ENCODE measurements at regions not wholly inside any gene's neighbourhood (a gene's known extent, or its start where the extent isn't known, plus 50 kb on each side); places are given as distances from the start of the nearest gene placed in this dataset.
"Not testable (repeated sequence)": the region's sequence is repeated elsewhere in the genome, so short reads cannot be mapped to it uniquely, and the experiment has no call there.

GRCh38 chrX:81979806-81980515 lies 778.1 kb downstream of the SH3BGRL start:
- no peak overlapping the region for H3K27ac ChIP-seq
- TF ChIP-seq EZH2 (IDR thresholded peaks at IDR 0.05; ENCODE audit: low read depth), result no peak
- no peak for TF ChIP-seq CTCF (conservative IDR thresholded peaks at IDR 0.05)
- H3F3A ChIP-seq (ENCODE audit: insufficient read depth, low read depth), result no peaks in the 10 kb centered on the region
- ChIA-PET CTCF (no interaction called here), POLR2A (ENCODE audit: unreplicated experiment) (no interaction called here)
- H3K9me2 ChIP-seq (ENCODE audit: insufficient read depth), result no peaks in the 10 kb centered on the region
- no peaks in the 10 kb centered on the region for H3K36me3 ChIP-seq (ENCODE audit: low read depth)
- BruUV-seq (replicated peaks), result no TSS peak
- H2AFZ ChIP-seq, result no peak overlapping the region
- no peaks in the 10 kb centered on the region for H3K27me3 ChIP-seq (ENCODE audit: insufficient read depth, low read depth)
- H4K20me1 ChIP-seq (ENCODE audit: insufficient read depth), result no peaks in the 10 kb centered on the region
- no peaks in the 10 kb centered on the region for H3K4me1 ChIP-seq (replicated peaks; ENCODE audit: insufficient read depth)
- intact Hi-C loops (cut with micrococcal nuclease; ENCODE audit: unreplicated experiment), result no loop called here
- H3K79me2 ChIP-seq (ENCODE audit: low read depth), result no peaks in the 10 kb centered on the region
- DNase-seq, result no peak
- no peaks in the 10 kb centered on the region for H3K9me3 ChIP-seq (ENCODE audit: insufficient read depth, low read depth)
- no peak overlapping the region for H3K4me2 ChIP-seq
- H3K4me3 ChIP-seq, result no peak overlapping the region

DNA sequence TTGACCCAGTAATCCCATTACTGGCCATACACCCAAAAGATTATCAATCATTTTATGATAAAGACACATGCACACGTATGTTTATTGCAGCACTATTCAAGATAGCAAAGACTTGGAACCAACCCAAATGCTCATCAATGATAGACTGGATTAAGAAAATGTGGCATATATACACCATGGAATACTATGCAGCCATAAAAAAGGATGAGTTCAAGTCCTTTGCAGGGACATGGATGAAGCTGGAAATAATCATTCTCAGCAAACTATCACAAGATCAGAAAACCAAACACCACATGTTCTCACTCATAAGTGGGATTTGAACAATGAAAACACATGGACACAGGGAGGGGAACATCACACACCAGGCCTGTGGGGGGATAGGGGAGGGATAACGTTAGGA lies 785.3 kb downstream of the SH3BGRL start:
- H3F3A ChIP-seq (ENCODE audit: insufficient read depth, low read depth); H2AFZ ChIP-seq; DNase-seq; H3K4me1 ChIP-seq (replicated peaks; ENCODE audit: insufficient read depth); H3K36me3 ChIP-seq (ENCODE audit: low read depth); H3K27ac ChIP-seq; CTCF ChIA-PET; H3K79me2 ChIP-seq (ENCODE audit: low read depth); H4K20me1 ChIP-seq (ENCODE audit: insufficient read depth); BruUV-seq (replicated peaks); H3K9me2 ChIP-seq (ENCODE audit: insufficient read depth); H3K4me2 ChIP-seq; POLR2A ChIA-PET (ENCODE audit: unreplicated experiment); H3K9me3 ChIP-seq (ENCODE audit: insufficient read depth, low read depth); intact Hi-C loops (cut with micrococcal nuclease; ENCODE audit: unreplicated experiment); H3K4me3 ChIP-seq; H3K27me3 ChIP-seq (ENCODE audit: insufficient read depth, low read depth): not testable (repeated sequence)

- H3K4me3 ChIP-seq, result no peak overlapping the region
- H3K4me2 ChIP-seq, result no peak overlapping the region
- H3K9me2 ChIP-seq (ENCODE audit: insufficient read depth), result no peaks in the 10 kb centered on the region
- H3K4me1 ChIP-seq (replicated peaks; ENCODE audit: insufficient read depth), result no peaks in the 10 kb centered on the region
- no peak overlapping the region for H2AFZ ChIP-seq
- no peaks in the 10 kb centered on the region for H3K27me3 ChIP-seq (ENCODE audit: insufficient read depth, low read depth)
- H3K9me3 ChIP-seq (ENCODE audit: insufficient read depth, low read depth), result no peaks in the 10 kb centered on the region
- BruUV-seq (replicated peaks), result no TSS peak
- intact Hi-C loops (cut with micrococcal nuclease; ENCODE audit: unreplicated experiment), result no loop called here
- H3K27ac ChIP-seq, result no peak overlapping the region
- no peak for DNase-seq
- H4K20me1 ChIP-seq (ENCODE audit: insufficient read depth), result no peaks in the 10 kb centered on the region
- POLR2A ChIA-PET (ENCODE audit: unreplicated experiment), result no interaction called here
- TF ChIP-seq CTCF (conservative IDR thresholded peaks at IDR 0.05) (no peak), EZH2 (IDR thresholded peaks at IDR 0.05; ENCODE audit: low read depth) (no peak)
- H3K36me3 ChIP-seq (ENCODE audit: low read depth), result no peaks in the 10 kb centered on the region
- H3F3A ChIP-seq (ENCODE audit: insufficient read depth, low read depth), result no peaks in the 10 kb centered on the region
- no peaks in the 10 kb centered on the region for H3K79me2 ChIP-seq (ENCODE audit: low read depth)
- CTCF ChIA-PET, result no interaction called here
These were observed 794.3 kb downstream of the SH3BGRL start for GRCh38 chrX:81996166-81996565.

DNA sequence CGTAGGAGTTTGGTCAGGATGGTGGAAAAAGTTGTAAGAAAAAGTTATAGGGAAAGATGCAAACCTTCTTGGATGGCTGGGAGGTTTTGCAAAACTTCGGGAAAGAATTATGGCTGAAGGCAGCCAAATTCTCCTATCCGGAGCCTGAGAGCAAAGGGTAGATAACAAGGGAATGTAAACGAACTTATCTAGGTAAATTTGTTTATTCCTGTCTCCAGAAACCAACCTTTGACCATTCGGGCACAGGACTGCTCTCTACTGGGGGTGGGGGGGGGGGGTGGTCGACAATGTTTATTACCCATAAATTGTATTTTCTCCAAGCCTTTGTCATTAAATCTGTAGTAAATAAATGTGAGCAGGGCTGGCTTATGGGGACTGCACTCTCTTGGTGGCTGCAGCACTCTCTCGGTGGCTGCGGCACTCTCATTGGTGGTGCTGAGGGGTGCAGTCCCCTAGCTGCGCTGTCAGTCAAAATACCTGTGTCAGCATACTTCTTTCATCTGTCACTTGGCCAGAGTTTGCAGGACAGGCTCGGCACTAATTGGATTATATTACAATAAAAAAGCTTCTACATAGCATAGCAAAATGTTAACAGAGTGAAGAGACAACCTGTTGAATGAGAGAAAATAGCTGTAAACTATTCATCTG lies 827.8 kb downstream of the SH3BGRL start:
- Histone ChIP-seq H3K4me1 (replicated peaks; ENCODE audit: insufficient read depth) (no peaks in the 10 kb centered on the region), H3K36me3 (ENCODE audit: low read depth) (no peaks in the 10 kb centered on the region), H3K4me3 (no peak overlapping the region), H4K20me1 (ENCODE audit: insufficient read depth) (no peaks in the 10 kb centered on the region), H3K79me2 (ENCODE audit: low read depth) (no peaks in the 10 kb centered on the region), H3K4me2 (no peak overlapping the region), H3F3A (ENCODE audit: insufficient read depth, low read depth) (no peaks in the 10 kb centered on the region), H3K27me3 (ENCODE audit: insufficient read depth, low read depth) (no peaks in the 10 kb centered on the region), H2AFZ (no peak overlapping the region), H3K9me3 (ENCODE audit: insufficient read depth, low read depth) (no peaks in the 10 kb centered on the region), H3K9me2 (ENCODE audit: insufficient read depth) (no peaks in the 10 kb centered on the region), H3K27ac (no peak overlapping the region)
- ChIA-PET CTCF (no interaction called here), POLR2A (ENCODE audit: unreplicated experiment) (no interaction called here)
- intact Hi-C loops (cut with micrococcal nuclease; ENCODE audit: unreplicated experiment), result no loop called here
- BruUV-seq (replicated peaks), result no TSS peak
- no peak for DNase-seq
- TF ChIP-seq CTCF (conservative IDR thresholded peaks at IDR 0.05) (no peak), EZH2 (IDR thresholded peaks at IDR 0.05; ENCODE audit: low read depth) (no peak)

Measured in PC-9 (cell line).